Stomach (tissue), 8 donors: ENCODE measurements at regions not wholly inside any gene's neighbourhood (a gene's known extent, or its start where the extent isn't known, plus 50 kb on each side); places are given as distances from the start of the nearest gene placed in this dataset.

Experiments used
- DNase-seq, 2 donors: peaks; one replicate each; pipeline versions ENCODE4 v3.0.0 to v3.0.0-alpha.2; 2013 to 2019
- H3K27ac ChIP-seq, 5 donors: fragments of 200-600 bp in 4 of 5; sonication (generic) in 4 of 5; one replicate each; pipeline ENCODE4 v1.5.1; 2013 to 2019; ENCODE audit warnings: mild to moderate bottlenecking in 1 of 5, moderate library complexity in 1 of 5
- H3K27me3 ChIP-seq, 3 donors: fragments of 200-600 bp; sonication (generic); one replicate each; pipeline ENCODE4 v1.5.1; 2017 to 2019; ENCODE audit warnings: mixed run types in 1 of 3
- H3K36me3 ChIP-seq, 4 donors: fragments of 200-600 bp; sonication (generic); 1 replicate in 3 of 4; 2 replicates in 1 of 4; pipeline ENCODE4 v1.5.1; 2016 to 2019
- H3K4me1 ChIP-seq, 4 donors: fragments of 200-600 bp; sonication (generic); one replicate each; pipeline ENCODE4 v1.5.1; 2016 to 2019
- H3K4me3 ChIP-seq, 4 donors: fragments of 200-600 bp; sonication (generic) in 3 of 4; one replicate each; pipeline ENCODE4 v1.5.1; 2016 to 2019; ENCODE audit warnings: mild to moderate bottlenecking in 1 of 4
- H3K9me3 ChIP-seq, 4 donors: fragments of 200-600 bp; sonication (generic); one replicate each; pipeline ENCODE4 v1.5.1; 2016 to 2019
- EP300 ChIP-seq: sonication (generic); formaldehyde crosslinking; IDR thresholded peaks from one replicate; pipeline ENCODE4 v1.6.1; 2017; ENCODE audit warnings: antibody characterized with exemption
- POLR2A ChIP-seq, 4 donors: fragments of 450-650 bp; IDR thresholded peaks; one replicate each; pipeline ENCODE4 v1.6.1; 2016; ENCODE audit warnings: antibody characterized with exemption in 4 of 4, control low read depth in 2 of 4, mild to moderate bottlenecking in 1 of 4, moderate library complexity in 1 of 4
- POLR2AphosphoS5 ChIP-seq, 3 donors: sonication (generic); formaldehyde crosslinking; IDR thresholded peaks; one replicate each; pipeline ENCODE4 v1.6.1; 2016; ENCODE audit warnings: antibody characterized with exemption in 3 of 3
- WGBS, 5 donors: extraction: QIAGEN DNeasy Blood & Tissue Kit in 3 of 5; methylation state at CpG; one replicate each; pipeline versions ENCODE4 v1.1.5 to v1.1.7; 2013 to 2018; 5-methylcytosine and 5-hydroxymethylcytosine counted together
- intact Hi-C: fragments of 100-400 bp; cut with DNase I; formaldehyde crosslinking; loops from one replicate; pipeline ENCODE4 v1.15.1; 2023; ENCODE audit warnings: low total_unique reads
- TF ChIP-seq, protein P1 (sequence below), 7 experiments: fragments of 450-650 bp in 4 of 7; fragments of 200-600 bp in 3 of 7; sonication (generic) in 3 of 7; IDR thresholded peaks; one replicate each; pipeline ENCODE4 v1.5.1; 2016 to 2019; ENCODE audit warnings: antibody characterized with exemption in 7 of 7, control low read depth in 2 of 7, mild to moderate bottlenecking in 1 of 7
- donor health status: healthy with polysubstance abuse.
- donor health status: Bipolar disorder and iron deficiency.
- donor health status: healthy.

DNA sequence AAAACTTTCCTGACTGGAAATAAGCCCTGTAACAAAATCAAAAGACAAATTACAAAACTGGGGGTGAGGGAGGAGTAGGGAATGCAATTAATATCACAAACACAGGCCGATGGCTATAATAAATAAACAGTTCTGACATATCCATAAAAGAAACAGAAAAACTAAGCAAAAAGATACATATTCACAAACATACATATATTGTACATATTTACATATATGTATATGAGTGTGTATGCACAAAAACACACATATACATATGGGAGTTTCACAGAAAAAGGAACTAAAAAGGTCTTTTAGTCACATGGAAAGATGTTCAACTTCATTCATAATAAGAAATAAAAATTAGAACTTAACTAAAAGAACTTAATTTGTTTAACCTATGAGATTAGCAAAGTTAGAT, 292.7 kb downstream of the TFAP2A start:
- intact Hi-C loops, result no loop called here

DNA sequence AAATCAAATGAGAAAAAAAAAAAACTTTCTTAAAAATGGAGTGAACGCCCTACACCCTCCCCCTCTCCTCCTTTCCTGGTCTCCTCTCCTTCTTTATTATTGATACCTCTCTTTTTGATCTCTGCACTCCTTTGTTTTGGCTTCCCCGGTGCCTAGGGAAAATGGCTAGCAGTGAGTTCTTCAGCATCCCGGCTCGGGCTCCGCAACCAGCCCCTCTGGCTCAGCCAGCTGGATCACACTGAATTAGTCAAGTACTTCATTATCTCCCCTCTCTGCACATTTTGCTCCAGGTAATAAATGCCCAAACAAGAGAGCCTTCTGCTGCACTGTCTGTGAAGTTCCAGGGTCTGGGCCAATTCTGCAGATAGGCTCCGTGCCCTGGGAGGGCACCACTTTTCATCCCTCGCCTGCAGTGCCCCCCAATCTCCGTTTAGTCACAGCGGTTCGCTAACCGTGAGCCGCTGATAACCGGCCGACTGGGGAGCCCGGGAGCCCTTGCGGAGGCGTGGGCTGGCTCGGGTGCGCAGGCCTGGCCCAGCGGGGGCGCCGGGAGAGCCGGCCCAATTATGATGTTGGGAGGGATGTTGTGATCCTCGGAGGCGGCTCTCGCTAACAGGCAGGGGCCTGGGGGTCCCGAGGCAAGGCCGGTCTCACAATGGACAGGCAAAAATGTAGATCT, 301.9 kb downstream of the TFAP2A start:
- no peaks in the 10 kb centered on the region for H3K9me3 ChIP-seq
- 15 to 38% (median 27%) methylated on average over 27 to 28 of the region's 28 CpGs for WGBS, 5 donors
- DNase-seq, result peak in 1 of 2 donors; percentile 11
- peaks cover 0 to 25% (median 0%) of the 10 kb centered on the region in 3 donors for H3K27me3 ChIP-seq
- TF ChIP-seq POLR2A (IDR thresholded peaks at IDR 0.05) (no peak), EP300 (no peak), POLR2AphosphoS5 (IDR thresholded peaks at IDR 0.05) (no peak)
- TF ChIP-seq, protein P1, sequence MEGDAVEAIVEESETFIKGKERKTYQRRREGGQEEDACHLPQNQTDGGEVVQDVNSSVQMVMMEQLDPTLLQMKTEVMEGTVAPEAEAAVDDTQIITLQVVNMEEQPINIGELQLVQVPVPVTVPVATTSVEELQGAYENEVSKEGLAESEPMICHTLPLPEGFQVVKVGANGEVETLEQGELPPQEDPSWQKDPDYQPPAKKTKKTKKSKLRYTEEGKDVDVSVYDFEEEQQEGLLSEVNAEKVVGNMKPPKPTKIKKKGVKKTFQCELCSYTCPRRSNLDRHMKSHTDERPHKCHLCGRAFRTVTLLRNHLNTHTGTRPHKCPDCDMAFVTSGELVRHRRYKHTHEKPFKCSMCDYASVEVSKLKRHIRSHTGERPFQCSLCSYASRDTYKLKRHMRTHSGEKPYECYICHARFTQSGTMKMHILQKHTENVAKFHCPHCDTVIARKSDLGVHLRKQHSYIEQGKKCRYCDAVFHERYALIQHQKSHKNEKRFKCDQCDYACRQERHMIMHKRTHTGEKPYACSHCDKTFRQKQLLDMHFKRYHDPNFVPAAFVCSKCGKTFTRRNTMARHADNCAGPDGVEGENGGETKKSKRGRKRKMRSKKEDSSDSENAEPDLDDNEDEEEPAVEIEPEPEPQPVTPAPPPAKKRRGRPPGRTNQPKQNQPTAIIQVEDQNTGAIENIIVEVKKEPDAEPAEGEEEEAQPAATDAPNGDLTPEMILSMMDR (IDR thresholded peaks at IDR 0.05), result no peak
- intact Hi-C loops, result no loop called here
- H3K36me3 ChIP-seq, result no peaks in the 10 kb centered on the region
- no peaks in the 10 kb centered on the region for H3K4me1 ChIP-seq
- H3K4me3 ChIP-seq, result no peak overlapping the region
- H3K27ac ChIP-seq, result no peak overlapping the region

More for the DNA sequence above, 292.7 kb downstream of the TFAP2A start:
- Histone ChIP-seq H3K36me3 (no peaks in the 10 kb centered on the region), H3K27ac (no peak overlapping the region), H3K9me3 (peaks cover 0 to 7% (median 3%) of the 10 kb centered on the region in 4 donors), H3K4me3 (no peak overlapping the region), H3K27me3 (no peaks in the 10 kb centered on the region), H3K4me1 (no peaks in the 10 kb centered on the region)
- 42 to 72% (median 55%) methylated on average over 1 of the region's 1 CpG for WGBS, 5 donors
- DNase-seq, result no peak
- TF ChIP-seq POLR2A (IDR thresholded peaks at IDR 0.05) (no peak), EP300 (no peak), POLR2AphosphoS5 (IDR thresholded peaks at IDR 0.05) (no peak)
- TF ChIP-seq, protein P1 (IDR thresholded peaks at IDR 0.05), result no peak

GRCh38 chr6:10111975-10112374, 302.9 kb downstream of the TFAP2A start:
- H3K9me3 ChIP-seq, result no peaks in the 10 kb centered on the region
- H3K27me3 ChIP-seq, result peaks cover 0 to 25% (median 0%) of the 10 kb centered on the region in 3 donors
- no peak overlapping the region for H3K27ac ChIP-seq
- WGBS, 5 donors, result 72 to 85% (median 80%) methylated on average over 7 of the region's 7 CpGs
- H3K4me3 ChIP-seq, result no peak overlapping the region
- TF ChIP-seq POLR2A (IDR thresholded peaks at IDR 0.05), result no peak
- no peak for TF ChIP-seq EP300
- no peak for TF ChIP-seq POLR2AphosphoS5 (IDR thresholded peaks at IDR 0.05)
- TF ChIP-seq, protein P1 (IDR thresholded peaks at IDR 0.05), result no peak
- H3K4me1 ChIP-seq, result no peaks in the 10 kb centered on the region
- DNase-seq, result no peak
- intact Hi-C loops, result no loop called here
- H3K36me3 ChIP-seq, result no peaks in the 10 kb centered on the region

GRCh38 chr6:10101551-10102252, 313.2 kb downstream of the TFAP2A start:
- H3K4me3 ChIP-seq, result no peak overlapping the region
- H3K4me1 ChIP-seq, result peaks cover 0 to 5% (median 0%) of the 10 kb centered on the region in 4 donors
- DNase-seq, result no peak
- TF ChIP-seq POLR2A (IDR thresholded peaks at IDR 0.05) (no peak), POLR2AphosphoS5 (IDR thresholded peaks at IDR 0.05) (no peak), EP300 (no peak)
- TF ChIP-seq, protein P1 (IDR thresholded peaks at IDR 0.05), result no peak
- intact Hi-C loops, result no loop called here
- H3K27me3 ChIP-seq, result no peaks in the 10 kb centered on the region
- H3K36me3 ChIP-seq, result no peaks in the 10 kb centered on the region
- no peak overlapping the region for H3K27ac ChIP-seq
- H3K9me3 ChIP-seq, result no peaks in the 10 kb centered on the region
- 78 to 90% (median 89%) methylated on average over 4 of the region's 4 CpGs for WGBS, 5 donors
